HFFc6 (cell line): ENCODE measurements at regions not wholly inside any gene's neighbourhood (a gene's known extent, or its start where the extent isn't known, plus 50 kb on each side); places are given as distances from the start of the nearest gene placed in this dataset.

Experiments used
- DNase-seq: peaks from one replicate; pipeline ENCODE4 v3.0.0-alpha.2; 2018
- H3K27ac Mint-ChIP-seq: 2 replicates; pipeline ENCODE4 v1.8.0; 2020; ENCODE audit warnings: mild to moderate bottlenecking, mixed read lengths
- H3K27me3 Mint-ChIP-seq: 2 replicates; pipeline ENCODE4 v1.8.0; 2021; ENCODE audit warnings: mild to moderate bottlenecking, moderate library complexity, mixed read lengths; ENCODE audit not compliant: insufficient read depth
- H3K36me3 Mint-ChIP-seq: 2 replicates; pipeline ENCODE4 v1.8.0; 2021; ENCODE audit warnings: low read depth, mixed read lengths
- H3K4me1 Mint-ChIP-seq: 2 replicates; pipeline ENCODE4 v1.8.0; 2020; ENCODE audit warnings: low read depth, mixed read lengths
- H3K4me3 Mint-ChIP-seq: 2 replicates; pipeline ENCODE4 v1.8.0; 2020; ENCODE audit warnings: mild to moderate bottlenecking, moderate library complexity, mixed read lengths
- H3K9me3 Mint-ChIP-seq: 2 replicates; pipeline ENCODE4 v1.8.0; 2020; ENCODE audit warnings: mild to moderate bottlenecking, mixed read lengths
- CTCF ChIP-seq: fragments of 200-600 bp; sonication (generic); IDR thresholded peaks from 2 replicates; pipeline ENCODE4 v1.5.0; 2021; ENCODE audit warnings: antibody characterized with exemption, mild to moderate bottlenecking

- Mint-ChIP-seq H3K27ac (no peak overlapping the region), H3K9me3 (no peaks in the 10 kb centered on the region), H3K4me1 (peaks cover 14% of the 10 kb centered on the region), H3K4me3 (no peak overlapping the region), H3K27me3 (peaks cover 2% of the 10 kb centered on the region; the same call in 1 of the 2 replicates), H3K36me3 (no peaks in the 10 kb centered on the region)
- no peak for TF ChIP-seq CTCF
- no peak for DNase-seq
Measured at GRCh38 chr12:75909714-75910656, 121.6 kb downstream of the PHLDA1 start.

GRCh38 chr12:75908961-75909605 is 122.5 kb downstream of the PHLDA1 start:
- TF ChIP-seq CTCF = no peak
- Mint-ChIP-seq H3K9me3 (no peaks in the 10 kb centered on the region), H3K27me3 (peaks cover 2% of the 10 kb centered on the region; the same call in 1 of the 2 replicates), H3K4me3 (no peak overlapping the region), H3K27ac (no peak overlapping the region), H3K36me3 (no peaks in the 10 kb centered on the region), H3K4me1 (peaks cover 14% of the 10 kb centered on the region)
- peak; percentile 30 for DNase-seq

- no peak overlapping the region for H3K4me3 Mint-ChIP-seq
- H3K4me1 Mint-ChIP-seq = peaks cover 14% of the 10 kb centered on the region
- H3K9me3 Mint-ChIP-seq = no peaks in the 10 kb centered on the region
- H3K27ac Mint-ChIP-seq = no peak overlapping the region
- TF ChIP-seq CTCF = no peak
- H3K27me3 Mint-ChIP-seq = peaks cover 2% of the 10 kb centered on the region; the same call in 1 of the 2 replicates
- no peak for DNase-seq
- H3K36me3 Mint-ChIP-seq = no peaks in the 10 kb centered on the region
Measured at GRCh38 chr12:75905922-75906321, 125.7 kb downstream of the PHLDA1 start.

GRCh38 chr12:75900781-75901254 is 130.8 kb downstream of the PHLDA1 start:
- peaks cover 2% of the 10 kb centered on the region for H3K4me1 Mint-ChIP-seq
- no peak for DNase-seq
- no peak for TF ChIP-seq CTCF
- H3K27ac Mint-ChIP-seq = no peak overlapping the region
- no peaks in the 10 kb centered on the region for H3K9me3 Mint-ChIP-seq
- no peaks in the 10 kb centered on the region; the same call in 1 of the 2 replicates for H3K27me3 Mint-ChIP-seq
- no peaks in the 10 kb centered on the region for H3K36me3 Mint-ChIP-seq
- no peak overlapping the region for H3K4me3 Mint-ChIP-seq

- Mint-ChIP-seq H3K9me3 (no peaks in the 10 kb centered on the region), H3K36me3 (no peaks in the 10 kb centered on the region), H3K4me1 (peaks cover 7% of the 10 kb centered on the region), H3K27me3 (no peaks in the 10 kb centered on the region; the same call in 1 of the 2 replicates), H3K27ac (no peak overlapping the region), H3K4me3 (no peak overlapping the region)
- no peak for DNase-seq
- no peak for TF ChIP-seq CTCF
Measured at GRCh38 chr12:75900226-75900625, 131.3 kb downstream of the PHLDA1 start.
